ENCODE measurements at regions not wholly inside any gene's neighbourhood (a gene's known extent, or its start where the extent isn't known, plus 50 kb on each side); places are given as distances from the start of the nearest gene placed in this dataset.
"Not testable (repeated sequence)": the region's sequence is repeated elsewhere in the genome, so short reads cannot be mapped to it uniquely, and the experiment has no call there.

DNA sequence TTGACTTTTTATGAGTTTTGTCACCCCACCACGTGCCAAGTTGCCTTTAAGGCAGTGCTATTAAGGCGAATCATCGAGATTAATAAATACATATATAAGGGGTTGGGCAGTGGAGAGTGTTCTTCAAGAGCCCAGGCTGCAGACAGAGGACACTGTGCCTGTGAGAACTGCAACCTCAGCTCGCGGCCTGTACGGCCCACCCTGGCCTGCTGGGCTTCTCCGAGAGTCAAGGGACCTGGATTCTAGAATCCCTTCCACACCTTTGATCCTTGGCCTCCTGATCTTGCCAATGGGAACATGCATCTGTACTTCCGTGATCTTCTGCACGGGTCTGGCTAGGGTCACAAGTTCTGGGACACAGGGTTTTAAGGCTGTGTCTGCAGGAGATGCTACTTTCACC is 54.5 kb downstream of the IRX5 start:
- H3K4me1 ChIP-seq (ENCODE audit: low read depth): peaks cover 16% of the 10 kb centered on the region
- H3K27me3 ChIP-seq: no peaks in the 10 kb centered on the region
- TF ChIP-seq, protein P1, sequence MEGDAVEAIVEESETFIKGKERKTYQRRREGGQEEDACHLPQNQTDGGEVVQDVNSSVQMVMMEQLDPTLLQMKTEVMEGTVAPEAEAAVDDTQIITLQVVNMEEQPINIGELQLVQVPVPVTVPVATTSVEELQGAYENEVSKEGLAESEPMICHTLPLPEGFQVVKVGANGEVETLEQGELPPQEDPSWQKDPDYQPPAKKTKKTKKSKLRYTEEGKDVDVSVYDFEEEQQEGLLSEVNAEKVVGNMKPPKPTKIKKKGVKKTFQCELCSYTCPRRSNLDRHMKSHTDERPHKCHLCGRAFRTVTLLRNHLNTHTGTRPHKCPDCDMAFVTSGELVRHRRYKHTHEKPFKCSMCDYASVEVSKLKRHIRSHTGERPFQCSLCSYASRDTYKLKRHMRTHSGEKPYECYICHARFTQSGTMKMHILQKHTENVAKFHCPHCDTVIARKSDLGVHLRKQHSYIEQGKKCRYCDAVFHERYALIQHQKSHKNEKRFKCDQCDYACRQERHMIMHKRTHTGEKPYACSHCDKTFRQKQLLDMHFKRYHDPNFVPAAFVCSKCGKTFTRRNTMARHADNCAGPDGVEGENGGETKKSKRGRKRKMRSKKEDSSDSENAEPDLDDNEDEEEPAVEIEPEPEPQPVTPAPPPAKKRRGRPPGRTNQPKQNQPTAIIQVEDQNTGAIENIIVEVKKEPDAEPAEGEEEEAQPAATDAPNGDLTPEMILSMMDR (IDR thresholded peaks at IDR 0.05; ENCODE audit: low read depth, low read length): no peak
- H3K9me3 ChIP-seq (ENCODE audit: low read depth): no peaks in the 10 kb centered on the region
- DNase-seq (ENCODE audit: low read depth in 1 of 2, low spot score in 1 of 2): no peak
- H3K4me3 ChIP-seq: no peak overlapping the region
- H3K36me3 ChIP-seq: no peaks in the 10 kb centered on the region
- no peak overlapping the region for H3K27ac ChIP-seq

DNA sequence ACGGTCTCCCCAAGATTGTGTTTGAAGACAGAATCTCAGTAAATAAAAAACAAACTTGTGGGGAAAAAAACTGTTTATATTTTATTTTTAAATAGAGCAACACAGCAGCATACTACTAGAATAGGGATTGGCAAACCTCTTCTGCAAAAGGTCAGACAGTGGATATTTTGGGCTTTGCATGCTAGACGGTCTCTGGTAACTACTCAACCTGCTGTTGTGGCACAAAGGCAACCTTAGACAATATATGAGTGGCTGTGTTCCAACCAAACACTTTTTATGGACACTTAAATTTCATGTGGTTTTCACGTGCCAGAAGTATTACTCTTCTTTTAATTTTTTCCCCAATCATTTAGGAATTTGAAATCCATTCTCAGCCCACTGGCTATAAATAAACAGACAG is 55.0 kb downstream of the IRX5 start:
- DNase-seq (ENCODE audit: low read depth in 1 of 2, low spot score in 1 of 2): no peak
- Histone ChIP-seq H3K4me3 (no peak overlapping the region), H3K9me3 (ENCODE audit: low read depth) (no peaks in the 10 kb centered on the region), H3K27ac (no peak overlapping the region), H3K36me3 (no peaks in the 10 kb centered on the region), H3K4me1 (ENCODE audit: low read depth) (peaks cover 16% of the 10 kb centered on the region), H3K27me3 (no peaks in the 10 kb centered on the region)
- TF ChIP-seq, protein P1 (IDR thresholded peaks at IDR 0.05; ENCODE audit: low read depth, low read length): no peak

DNA sequence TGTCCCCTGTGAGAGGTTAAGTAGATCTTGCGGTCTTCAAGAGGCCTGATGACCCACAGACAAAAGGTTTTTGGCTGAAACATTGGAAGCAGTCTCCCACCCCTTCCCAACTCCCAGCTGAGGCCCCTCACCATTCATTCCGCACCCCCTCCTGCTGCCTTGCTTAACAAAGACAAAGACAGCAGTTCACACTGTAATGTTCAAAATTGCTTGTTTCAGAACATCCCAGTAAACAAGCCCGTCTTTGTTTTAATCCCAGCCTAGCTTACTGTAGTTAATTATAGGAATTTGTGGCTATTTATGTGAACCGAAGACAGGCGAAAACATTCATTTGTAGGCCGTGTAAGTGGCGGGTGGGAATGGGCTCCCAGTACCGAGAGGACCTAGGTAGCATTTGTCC is 55.7 kb downstream of the IRX5 start:
- no peaks in the 10 kb centered on the region for H3K36me3 ChIP-seq
- DNase-seq (ENCODE audit: low read depth in 1 of 2, low spot score in 1 of 2): no peak
- no peak overlapping the region for H3K27ac ChIP-seq
- no peaks in the 10 kb centered on the region for H3K9me3 ChIP-seq (ENCODE audit: low read depth)
- no peaks in the 10 kb centered on the region for H3K27me3 ChIP-seq
- no peak overlapping the region for H3K4me3 ChIP-seq
- H3K4me1 ChIP-seq (ENCODE audit: low read depth): peaks cover 16% of the 10 kb centered on the region
- TF ChIP-seq, protein P1 (IDR thresholded peaks at IDR 0.05; ENCODE audit: low read depth, low read length): no peak

DNA sequence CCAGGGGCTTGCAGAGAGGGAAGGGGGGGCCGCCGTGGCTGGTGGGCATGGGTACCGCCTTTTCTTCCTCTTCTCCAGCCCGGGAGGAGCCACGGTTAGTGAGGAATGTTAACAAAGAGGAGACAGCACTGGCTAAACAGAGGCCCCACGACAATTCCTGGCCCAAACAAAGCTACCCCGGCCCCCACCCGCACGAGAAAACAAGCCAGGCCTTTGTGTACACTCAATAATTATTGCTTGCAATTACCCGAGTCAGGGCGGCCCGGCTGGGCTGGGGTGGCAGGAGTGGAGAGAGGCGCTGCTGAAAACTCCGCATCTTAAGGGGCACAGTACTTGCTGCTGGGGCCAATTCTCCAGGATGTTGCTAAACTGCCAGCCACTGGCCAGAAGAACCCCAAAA is 56.4 kb downstream of the IRX5 start:
- Histone ChIP-seq H3K27ac (no peak overlapping the region), H3K9me3 (ENCODE audit: low read depth) (no peaks in the 10 kb centered on the region), H3K4me3 (no peak overlapping the region), H3K27me3 (no peaks in the 10 kb centered on the region), H3K4me1 (ENCODE audit: low read depth) (peaks cover 16% of the 10 kb centered on the region), H3K36me3 (no peaks in the 10 kb centered on the region)
- DNase-seq (ENCODE audit: low read depth in 1 of 2, low spot score in 1 of 2): no peak
- TF ChIP-seq, protein P1 (IDR thresholded peaks at IDR 0.05; ENCODE audit: low read depth, low read length): no peak

DNA sequence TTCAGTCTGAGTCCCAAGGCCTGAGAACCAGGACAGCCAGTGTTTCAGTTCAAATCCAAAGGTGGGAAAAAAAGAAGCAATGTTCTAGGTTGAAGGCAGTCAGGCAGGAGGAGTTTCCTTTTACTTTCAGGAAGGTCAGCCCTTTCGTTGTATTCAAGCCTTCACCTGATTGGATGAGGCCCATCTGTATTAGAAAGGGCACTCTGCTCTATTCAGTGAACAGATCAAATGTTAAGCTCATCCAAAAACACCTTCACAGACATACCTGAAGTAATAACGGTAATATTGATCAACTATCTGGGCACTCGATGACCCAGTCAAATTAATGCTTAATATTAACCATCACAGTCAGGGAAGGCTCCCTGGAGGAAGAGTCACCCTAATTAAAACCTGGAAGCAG is 60.9 kb downstream of the IRX5 start:
- Histone ChIP-seq H3K4me1 (ENCODE audit: low read depth) (peaks cover under 1% of the 10 kb centered on the region), H3K9me3 (ENCODE audit: low read depth) (no peaks in the 10 kb centered on the region), H3K4me3 (no peak overlapping the region), H3K27me3 (peaks cover 3% of the 10 kb centered on the region), H3K27ac (no peak overlapping the region), H3K36me3 (no peaks in the 10 kb centered on the region)
- DNase-seq (ENCODE audit: low read depth in 1 of 2, low spot score in 1 of 2): no peak
- TF ChIP-seq, protein P1 (IDR thresholded peaks at IDR 0.05; ENCODE audit: low read depth, low read length): no peak

DNA sequence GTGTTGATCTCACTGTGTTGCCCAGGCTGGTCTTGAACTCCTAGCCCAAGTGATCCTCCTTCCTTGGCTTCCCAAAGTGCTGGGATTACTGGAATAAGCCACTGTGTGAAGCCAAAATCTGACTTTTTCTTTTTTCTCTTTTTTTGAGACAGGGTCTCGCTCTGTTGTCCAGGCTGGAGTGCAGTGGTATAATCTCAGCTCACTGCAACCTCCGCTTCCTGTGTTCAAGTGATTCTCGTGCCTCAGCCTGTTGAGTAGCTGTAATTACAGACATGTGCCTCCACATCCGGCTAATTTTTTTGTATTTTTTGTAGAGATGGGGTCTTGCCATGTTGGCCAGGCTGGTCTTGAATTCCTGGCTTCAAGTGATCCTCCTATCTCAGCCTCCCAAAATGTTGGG is 61.3 kb downstream of the IRX5 start:
- not testable (repeated sequence) for H3K4me1 ChIP-seq (ENCODE audit: low read depth); H3K27ac ChIP-seq; DNase-seq (ENCODE audit: low read depth in 1 of 2, low spot score in 1 of 2); H3K9me3 ChIP-seq (ENCODE audit: low read depth); H3K4me3 ChIP-seq; H3K27me3 ChIP-seq; H3K36me3 ChIP-seq

Data from cardiac muscle cell (in vitro differentiated cells and primary cell).